ENCODE measurements at regions not wholly inside any gene's neighbourhood (a gene's known extent, or its start where the extent isn't known, plus 50 kb on each side); places are given as distances from the start of the nearest gene placed in this dataset.

- intact Hi-C loops (cut with DNase I) = no loop called here
- H3K27ac ChIP-seq = no peak overlapping the region
- ATAC-seq = no peak
- H3K36me3 ChIP-seq = no peaks in the 10 kb centered on the region
- no peaks in the 10 kb centered on the region for H3K9me3 ChIP-seq
- DNase-seq = no peak
- no peak for TF ChIP-seq CTCF (IDR thresholded peaks at IDR 0.05)
- H3K4me1 ChIP-seq = no peaks in the 10 kb centered on the region
- no peak overlapping the region for H3K4me3 ChIP-seq
- H3K27me3 ChIP-seq (ENCODE audit: low read depth) = no peaks in the 10 kb centered on the region
Measured at GRCh38 chr3:147195887-147196286, 210.5 kb downstream of the ZIC4 start.

- intact Hi-C loops (cut with DNase I) = no loop called here
- TF ChIP-seq CTCF (IDR thresholded peaks at IDR 0.05) = peak; percentile 73
- no peak for DNase-seq
Measured at GRCh38 chr3:147191795-147192385, 214.5 kb downstream of the ZIC4 start.

DNA sequence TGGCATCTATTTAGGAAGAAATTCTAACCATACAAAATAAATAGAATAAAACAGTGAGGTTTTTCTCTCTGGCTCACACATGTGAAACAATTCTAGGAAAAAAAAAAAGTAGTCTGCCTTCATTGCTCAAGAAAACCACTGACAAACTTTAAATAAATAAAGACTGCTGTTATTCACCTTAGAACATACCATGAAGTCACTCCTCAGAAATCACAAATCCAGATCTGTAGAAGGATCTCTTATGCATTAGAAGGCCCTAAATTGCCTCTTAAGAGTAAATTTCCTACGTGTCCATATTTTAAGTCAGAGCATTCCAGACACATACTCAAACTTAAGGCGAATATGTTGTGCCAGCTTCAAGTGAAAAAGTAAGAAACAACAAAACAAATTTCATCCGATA lies 217.3 kb downstream of the ZIC4 start:
- H3K9me3 ChIP-seq = no peaks in the 10 kb centered on the region
- H3K27me3 ChIP-seq (ENCODE audit: low read depth) = no peaks in the 10 kb centered on the region
- DNase-seq (no peak), ATAC-seq (no peak)
- H3K4me3 ChIP-seq = no peak overlapping the region
- no peaks in the 10 kb centered on the region for H3K36me3 ChIP-seq
- H3K27ac ChIP-seq = no peak overlapping the region
- H3K4me1 ChIP-seq = no peaks in the 10 kb centered on the region
- intact Hi-C loops (cut with DNase I) = no loop called here
- no peak for TF ChIP-seq CTCF (IDR thresholded peaks at IDR 0.05)

More at GRCh38 chr3:147191795-147192385, 214.5 kb downstream of the ZIC4 start:
- peak in 1 of 2 donors; percentile 43 for ATAC-seq
- H3K27ac ChIP-seq = no peak overlapping the region
- H3K4me1 ChIP-seq = no peaks in the 10 kb centered on the region
- no peaks in the 10 kb centered on the region for H3K9me3 ChIP-seq
- no peak overlapping the region for H3K4me3 ChIP-seq
- H3K27me3 ChIP-seq (ENCODE audit: low read depth) = no peaks in the 10 kb centered on the region
- no peaks in the 10 kb centered on the region for H3K36me3 ChIP-seq

- Histone ChIP-seq H3K4me3 (no peak overlapping the region), H3K9me3 (no peaks in the 10 kb centered on the region), H3K4me1 (no peaks in the 10 kb centered on the region), H3K27ac (no peak overlapping the region), H3K36me3 (no peaks in the 10 kb centered on the region), H3K27me3 (ENCODE audit: low read depth) (no peaks in the 10 kb centered on the region)
- ATAC-seq = no peak
- intact Hi-C loops (cut with DNase I) = no loop called here
- TF ChIP-seq CTCF (IDR thresholded peaks at IDR 0.05) = no peak
- DNase-seq = no peak
Measured at GRCh38 chr3:147187687-147188086, 218.7 kb downstream of the ZIC4 start.

DNA sequence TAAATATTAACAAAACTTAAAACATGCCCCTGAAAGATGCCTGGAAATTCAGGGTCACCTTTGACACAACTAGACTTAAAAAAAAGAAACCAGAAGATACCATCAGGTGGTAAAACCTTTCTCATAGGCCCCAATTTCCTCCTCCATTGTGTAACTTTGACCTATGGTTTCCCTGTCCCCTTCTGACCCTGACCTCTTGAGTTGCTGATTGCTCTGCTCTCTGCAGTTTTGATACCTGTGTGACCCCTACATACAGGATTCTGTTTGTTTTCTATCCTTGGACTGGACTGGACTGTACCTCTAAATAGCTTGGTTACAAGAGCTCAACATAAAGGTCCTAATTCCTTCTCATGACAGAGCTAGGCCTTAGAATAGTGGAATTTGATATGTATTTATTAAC lies 220.6 kb downstream of the ZIC4 start:
- Histone ChIP-seq H3K9me3 (no peaks in the 10 kb centered on the region), H3K36me3 (no peaks in the 10 kb centered on the region), H3K4me1 (no peaks in the 10 kb centered on the region), H3K27ac (no peak overlapping the region), H3K27me3 (ENCODE audit: low read depth) (no peaks in the 10 kb centered on the region), H3K4me3 (no peak overlapping the region)
- ATAC-seq (no peak), DNase-seq (no peak)
- intact Hi-C loops (cut with DNase I) = no loop called here
- no peak for TF ChIP-seq CTCF (IDR thresholded peaks at IDR 0.05)

Measured in lower lobe of right lung (tissue), 2 donors.